Thyroid gland (tissue), 4 donors: ENCODE measurements at regions not wholly inside any gene's neighbourhood (a gene's known extent, or its start where the extent isn't known, plus 50 kb on each side); places are given as distances from the start of the nearest gene placed in this dataset.

Experiments
- DNase-seq, 2 donors: peaks; one replicate each; pipeline ENCODE4 v3.0.0-alpha.2; 2019
- H3K27ac ChIP-seq, 3 donors: fragments of 200-600 bp; sonication (generic); 1 replicate in 2 of 3; 2 replicates in 1 of 3; pipeline ENCODE4 v1.5.1; 2016 to 2019; ENCODE audit warnings: mild to moderate bottlenecking in 1 of 3, moderate library complexity in 1 of 3
- H3K27me3 ChIP-seq: fragments of 200-600 bp; sonication (generic); one replicate; pipeline ENCODE4 v1.5.1; 2019
- H3K36me3 ChIP-seq, 2 donors: fragments of 200-600 bp; sonication (generic); one replicate each; pipeline ENCODE4 v1.5.1; 2016 to 2019
- H3K4me1 ChIP-seq, 2 donors: fragments of 200-600 bp; sonication (generic); one replicate each; pipeline ENCODE4 v1.5.1; 2017 to 2019
- H3K4me3 ChIP-seq, 3 donors: fragments of 200-600 bp; sonication (generic); replicated peaks in 1 of 3; 1 replicate in 2 of 3; 2 replicates in 1 of 3; pipeline ENCODE4 v1.5.1; 2016; ENCODE audit warnings: mild to moderate bottlenecking in 1 of 3
- H3K9me3 ChIP-seq: fragments of 200-600 bp; sonication (generic); one replicate; pipeline ENCODE4 v1.5.1; 2017
- POLR2A ChIP-seq, 2 donors: fragments of 450-650 bp; IDR thresholded peaks; one replicate each; pipeline ENCODE4 v1.6.1; 2017; ENCODE audit warnings: antibody characterized with exemption in 2 of 2, mild to moderate bottlenecking in 2 of 2, moderate library complexity in 1 of 2
- WGBS, 2 donors: methylation state at CpG; one replicate each; pipeline ENCODE4 v1.1.5; 2017; 5-methylcytosine and 5-hydroxymethylcytosine counted together
- intact Hi-C: fragments of 100-400 bp; cut with DNase I; formaldehyde crosslinking; loops from one replicate; pipeline ENCODE4 v1.15.1; 2023
- TF ChIP-seq, protein P1 (sequence below), 6 experiments: fragments of 200-600 bp in 3 of 6; fragments of 450-650 bp in 3 of 6; sonication (generic) in 3 of 6; IDR thresholded peaks; one replicate each; pipeline ENCODE4 v1.5.1; 2016 to 2019; ENCODE audit warnings: antibody characterized with exemption in 6 of 6, mild to moderate bottlenecking in 2 of 6, inconsistent platforms in 1 of 6, moderate library complexity in 1 of 6

GRCh38 chr15:93705753-93706455, 525.5 kb upstream of the MCTP2 start:
- Histone ChIP-seq H3K27ac (no peak overlapping the region), H3K4me3 (no peak overlapping the region), H3K4me1 (no peaks in the 10 kb centered on the region), H3K27me3 (no peaks in the 10 kb centered on the region), H3K36me3 (no peaks in the 10 kb centered on the region), H3K9me3 (no peaks in the 10 kb centered on the region)
- no peak for DNase-seq
- intact Hi-C loops: no loop called here
- 77 to 80% methylated on average over 7 of the region's 7 CpGs for WGBS, 2 donors
- TF ChIP-seq POLR2A (IDR thresholded peaks at IDR 0.05): no peak
- TF ChIP-seq, protein P1, sequence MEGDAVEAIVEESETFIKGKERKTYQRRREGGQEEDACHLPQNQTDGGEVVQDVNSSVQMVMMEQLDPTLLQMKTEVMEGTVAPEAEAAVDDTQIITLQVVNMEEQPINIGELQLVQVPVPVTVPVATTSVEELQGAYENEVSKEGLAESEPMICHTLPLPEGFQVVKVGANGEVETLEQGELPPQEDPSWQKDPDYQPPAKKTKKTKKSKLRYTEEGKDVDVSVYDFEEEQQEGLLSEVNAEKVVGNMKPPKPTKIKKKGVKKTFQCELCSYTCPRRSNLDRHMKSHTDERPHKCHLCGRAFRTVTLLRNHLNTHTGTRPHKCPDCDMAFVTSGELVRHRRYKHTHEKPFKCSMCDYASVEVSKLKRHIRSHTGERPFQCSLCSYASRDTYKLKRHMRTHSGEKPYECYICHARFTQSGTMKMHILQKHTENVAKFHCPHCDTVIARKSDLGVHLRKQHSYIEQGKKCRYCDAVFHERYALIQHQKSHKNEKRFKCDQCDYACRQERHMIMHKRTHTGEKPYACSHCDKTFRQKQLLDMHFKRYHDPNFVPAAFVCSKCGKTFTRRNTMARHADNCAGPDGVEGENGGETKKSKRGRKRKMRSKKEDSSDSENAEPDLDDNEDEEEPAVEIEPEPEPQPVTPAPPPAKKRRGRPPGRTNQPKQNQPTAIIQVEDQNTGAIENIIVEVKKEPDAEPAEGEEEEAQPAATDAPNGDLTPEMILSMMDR (IDR thresholded peaks at IDR 0.05): no peak

- H3K27me3 ChIP-seq: no peaks in the 10 kb centered on the region
- no peaks in the 10 kb centered on the region for H3K9me3 ChIP-seq
- no peak overlapping the region for H3K4me3 ChIP-seq
- no peaks in the 10 kb centered on the region for H3K36me3 ChIP-seq
- no peak for DNase-seq
- WGBS, 2 donors: 74 to 82% methylated on average over 2 of the region's 2 CpGs
- no peak for TF ChIP-seq POLR2A (IDR thresholded peaks at IDR 0.05)
- TF ChIP-seq, protein P1 (IDR thresholded peaks at IDR 0.05): no peak
- H3K27ac ChIP-seq: no peak overlapping the region
- H3K4me1 ChIP-seq: no peaks in the 10 kb centered on the region
- intact Hi-C loops: no loop called here
Observed at GRCh38 chr15:93703092-93703739, 528.1 kb upstream of the MCTP2 start.

GRCh38 chr15:93700051-93700450, 531.3 kb upstream of the MCTP2 start:
- Histone ChIP-seq H3K9me3 (no peaks in the 10 kb centered on the region), H3K4me1 (no peaks in the 10 kb centered on the region), H3K27me3 (no peaks in the 10 kb centered on the region), H3K27ac (no peak overlapping the region), H3K4me3 (no peak overlapping the region), H3K36me3 (no peaks in the 10 kb centered on the region)
- intact Hi-C loops: no loop called here
- 78 to 80% methylated on average over 1 of the region's 1 CpG for WGBS, 2 donors
- no peak for DNase-seq
- TF ChIP-seq POLR2A (IDR thresholded peaks at IDR 0.05): no peak
- TF ChIP-seq, protein P1 (IDR thresholded peaks at IDR 0.05): no peak

GRCh38 chr15:93694033-93694432, 537.3 kb upstream of the MCTP2 start:
- no peak overlapping the region for H3K4me3 ChIP-seq
- no peak for DNase-seq
- no peak overlapping the region for H3K27ac ChIP-seq
- WGBS, 2 donors: 42 to 79% methylated on average over 2 of the region's 2 CpGs
- TF ChIP-seq, protein P1 (IDR thresholded peaks at IDR 0.05): no peak
- TF ChIP-seq POLR2A (IDR thresholded peaks at IDR 0.05): no peak
- H3K27me3 ChIP-seq: no peaks in the 10 kb centered on the region
- no peaks in the 10 kb centered on the region for H3K9me3 ChIP-seq
- H3K4me1 ChIP-seq: no peaks in the 10 kb centered on the region
- intact Hi-C loops: no loop called here
- no peaks in the 10 kb centered on the region for H3K36me3 ChIP-seq

DNA sequence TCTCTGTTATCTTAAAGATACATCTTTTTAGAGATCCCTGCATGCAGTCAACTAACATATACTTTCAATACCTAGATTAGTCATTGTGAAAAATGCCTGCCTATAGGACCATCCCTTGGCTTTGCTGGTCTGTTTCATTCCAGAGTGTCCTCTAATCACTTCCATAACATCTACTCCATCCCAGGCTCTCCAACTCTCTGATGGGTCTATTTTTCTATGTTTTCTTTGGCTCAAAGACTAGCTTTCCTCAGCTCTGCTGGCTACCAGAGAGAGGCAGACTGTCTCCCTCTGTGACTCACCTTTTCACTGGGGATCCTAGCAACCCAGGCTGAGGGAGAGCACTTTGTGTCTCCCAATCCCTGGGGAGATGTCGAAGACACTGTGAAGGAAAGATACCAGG, 547.7 kb upstream of the MCTP2 start:
- Histone ChIP-seq H3K27ac (no peak overlapping the region), H3K9me3 (no peaks in the 10 kb centered on the region), H3K36me3 (no peaks in the 10 kb centered on the region), H3K4me1 (no peaks in the 10 kb centered on the region), H3K27me3 (no peaks in the 10 kb centered on the region), H3K4me3 (no peak overlapping the region)
- TF ChIP-seq, protein P1 (IDR thresholded peaks at IDR 0.05): no peak
- no peak for TF ChIP-seq POLR2A (IDR thresholded peaks at IDR 0.05)
- no peak for DNase-seq
- WGBS, 2 donors: 63 to 67% methylated on average over 1 of the region's 1 CpG
- intact Hi-C loops: no loop called here
